Astrocyte of the spinal cord (primary cell): ENCODE measurements at regions not wholly inside any gene's neighbourhood (a gene's known extent, or its start where the extent isn't known, plus 50 kb on each side); places are given as distances from the start of the nearest gene placed in this dataset.

ENCODE experiments used
- DNase-seq: peaks from one replicate; pipeline ENCODE4 v3.0.0; 2011; ENCODE audit warnings: low read depth, low spot score
- H3K4me3 ChIP-seq: 2 replicates; pipeline ENCODE4 v1.5.1; 2011; ENCODE audit warnings: low read depth, mild to moderate bottlenecking, low read length, moderate library complexity
- CTCF ChIP-seq: IDR thresholded peaks from 2 replicates; pipeline ENCODE4 v1.5.1; 2012; ENCODE audit warnings: low read depth, mild to moderate bottlenecking, low read length, inconsistent platforms
- in situ Hi-C: cut with HindIII; loops from 2 replicates; pipeline ENCODE4 v1.10.0; 2017; ENCODE audit warnings: low sequenced_read_pairs

DNA sequence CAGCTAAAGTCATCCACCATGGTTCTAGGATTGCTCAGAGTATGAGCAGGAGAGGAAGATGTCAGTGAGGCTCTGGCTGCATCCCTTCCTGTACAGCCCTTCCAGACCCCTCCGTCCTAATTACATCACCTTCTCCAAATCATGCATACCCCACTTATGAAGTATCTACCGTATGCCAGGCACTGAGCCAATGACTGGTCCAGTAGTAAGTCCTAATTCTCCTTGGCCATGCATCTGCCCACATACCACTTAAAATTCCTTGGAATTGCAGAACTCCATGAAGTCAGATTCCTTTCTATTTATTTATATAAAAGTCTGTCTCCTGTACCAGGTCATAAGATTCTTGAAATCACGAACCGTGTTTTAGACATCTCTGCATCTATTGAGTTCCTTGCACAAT lies 106.1 kb downstream of the SEC16B start:
- TF ChIP-seq CTCF: no peak
- DNase-seq: no peak
- in situ Hi-C loops: no loop called here

GRCh38 chr1:177862916-177863315 lies 106.9 kb downstream of the SEC16B start:
- no peak overlapping the region for H3K4me3 ChIP-seq
- no peak for DNase-seq
- TF ChIP-seq CTCF: no peak
- in situ Hi-C loops: no loop called here

More for the DNA sequence above, 106.1 kb downstream of the SEC16B start:
- H3K4me3 ChIP-seq: no peak overlapping the region

- TF ChIP-seq CTCF: no peak
- H3K4me3 ChIP-seq: no peak overlapping the region
- in situ Hi-C loops: no loop called here
- no peak for DNase-seq
Observed at GRCh38 chr1:177859572-177859971, 110.3 kb downstream of the SEC16B start.

DNA sequence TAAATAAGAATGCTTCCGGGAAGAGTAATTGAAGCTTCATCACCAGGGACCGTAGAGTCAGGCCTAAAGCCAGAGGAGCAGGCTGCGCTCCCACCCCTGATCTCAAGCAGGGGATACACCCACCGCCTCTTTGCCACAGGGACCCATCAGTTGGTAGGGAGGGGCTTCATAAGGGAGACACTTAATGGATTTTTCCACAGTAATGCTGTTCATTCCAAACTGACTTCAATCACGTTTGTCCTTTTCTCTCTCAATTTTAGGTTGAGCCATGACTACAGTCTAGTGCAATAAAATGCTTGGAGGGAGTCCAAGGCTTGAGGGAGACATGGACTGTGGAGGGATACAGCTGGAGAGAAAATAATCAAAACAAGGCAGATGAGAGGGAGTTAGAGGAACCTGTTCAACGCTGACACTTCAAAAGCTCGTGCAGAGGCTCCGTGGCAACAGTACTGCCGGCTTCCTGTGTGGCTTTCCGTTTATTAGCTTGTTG lies 111.5 kb downstream of the SEC16B start:
- TF ChIP-seq CTCF: no peak
- H3K4me3 ChIP-seq: no peak overlapping the region
- in situ Hi-C loops: no loop called here
- DNase-seq: peak; percentile 29

DNA sequence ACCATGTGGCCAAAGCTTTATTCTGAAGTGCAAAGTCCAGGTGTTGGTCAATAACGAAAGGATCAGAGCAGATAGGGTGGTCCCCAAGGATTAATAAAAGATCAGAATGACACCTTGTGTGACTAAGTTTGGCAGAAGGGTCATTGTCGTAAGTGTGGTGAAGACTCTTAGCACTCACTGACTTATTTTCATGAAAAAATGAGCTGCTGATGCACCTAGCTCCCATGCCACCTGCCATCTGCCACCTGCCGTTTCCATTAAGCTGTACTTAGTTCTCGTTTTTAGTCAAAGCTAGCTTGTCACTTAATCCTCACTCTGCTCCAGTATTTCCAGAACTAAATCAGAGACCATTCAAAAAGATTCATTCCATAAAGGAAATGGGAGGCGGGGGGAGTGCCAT lies 112.6 kb downstream of the SEC16B start:
- DNase-seq: no peak
- no peak for TF ChIP-seq CTCF
- in situ Hi-C loops: no loop called here

GRCh38 chr1:177854951-177855350 lies 114.9 kb downstream of the SEC16B start:
- no peak overlapping the region for H3K4me3 ChIP-seq
- in situ Hi-C loops: no loop called here
- TF ChIP-seq CTCF: no peak
- no peak for DNase-seq

More for the DNA sequence above, 112.6 kb downstream of the SEC16B start:
- no peak overlapping the region for H3K4me3 ChIP-seq
